GM13976 (cell line): ENCODE measurements at regions not wholly inside any gene's neighbourhood (a gene's known extent, or its start where the extent isn't known, plus 50 kb on each side); places are given as distances from the start of the nearest gene placed in this dataset.
"Not testable (repeated sequence)": the region's sequence is repeated elsewhere in the genome, so short reads cannot be mapped to it uniquely, and the experiment has no call there.

Experiments used
- DNase-seq: peaks from one replicate; pipeline ENCODE4 v3.0.0; 2012; ENCODE audit warnings: low spot score
- CTCF ChIP-seq: IDR thresholded peaks from 2 replicates; pipeline ENCODE4 v1.5.1; 2012; ENCODE audit warnings: borderline replicate concordance, mild to moderate bottlenecking; ENCODE audit not compliant: insufficient read depth; ENCODE audit errors: extremely low read depth, missing control alignments, control extremely low read depth
- in situ Hi-C: fragments of 300-500 bp; cut with MboI; formaldehyde crosslinking; loops from one replicate; pipeline ENCODE4 v1.12.0; 2022; ENCODE audit warnings: low sequenced_read_pairs, mixed read lengths, inconsistent platforms; ENCODE audit not compliant: unreplicated experiment

GRCh38 chr9:136602193-136602885 is 56.5 kb upstream of the NOTCH1 start:
- TF ChIP-seq CTCF: no peak
- DNase-seq: no peak
- in situ Hi-C loops: no loop called here

GRCh38 chr9:136601250-136601973 is 55.6 kb upstream of the NOTCH1 start:
- in situ Hi-C loops, DNase-seq: not testable (repeated sequence)

GRCh38 chr9:136599811-136600660 is 54.2 kb upstream of the NOTCH1 start:
- no peak for DNase-seq
- TF ChIP-seq CTCF: no peak
- in situ Hi-C loops: no loop called here

- no peak for TF ChIP-seq CTCF
- in situ Hi-C loops: no loop called here
- DNase-seq: no peak
Observed at GRCh38 chr9:136599074-136599531, 53.3 kb upstream of the NOTCH1 start.

- DNase-seq, in situ Hi-C loops: not testable (repeated sequence)
Observed at GRCh38 chr9:136598390-136599073, 52.7 kb upstream of the NOTCH1 start.

GRCh38 chr9:136597965-136598364 is 52.1 kb upstream of the NOTCH1 start:
- in situ Hi-C loops: no loop called here
- no peak for DNase-seq
- no peak for TF ChIP-seq CTCF

GRCh38 chr9:136597141-136597885 is 51.5 kb upstream of the NOTCH1 start:
- in situ Hi-C loops: no loop called here
- no peak for TF ChIP-seq CTCF
- DNase-seq: no peak
